Coronary artery (tissue), 2 donors: ENCODE measurements at regions not wholly inside any gene's neighbourhood (a gene's known extent, or its start where the extent isn't known, plus 50 kb on each side); places are given as distances from the start of the nearest gene placed in this dataset.

Experiments
- DNase-seq: peaks from one replicate; pipeline ENCODE4 v3.0.0-alpha.2; 2017; ENCODE audit warnings: low spot score
- H3K27ac ChIP-seq, 2 donors: fragments of 200-600 bp; sonication (generic); one replicate each; pipeline ENCODE4 v1.5.1; 2016 to 2019
- H3K4me3 ChIP-seq: fragments of 200-600 bp; sonication (generic); 2 replicates; pipeline ENCODE4 v1.5.1; 2016; ENCODE audit warnings: mild to moderate bottlenecking, moderate library complexity
- CTCF ChIP-seq: fragments of 200-600 bp; sonication (generic); IDR thresholded peaks from one replicate; pipeline ENCODE4 v1.5.1; 2019; ENCODE audit warnings: antibody characterized with exemption

GRCh38 chr20:7361321-7361720, 578.9 kb downstream of the HAO1 start:
- H3K27ac ChIP-seq, result no peak overlapping the region
- TF ChIP-seq CTCF, result no peak
- DNase-seq, result no peak
- H3K4me3 ChIP-seq, result no peak overlapping the region

- H3K27ac ChIP-seq, result no peak overlapping the region
- DNase-seq, result no peak
- no peak for TF ChIP-seq CTCF
- no peak overlapping the region for H3K4me3 ChIP-seq
Observed at GRCh38 chr20:7361931-7362330, 578.3 kb downstream of the HAO1 start.

- Histone ChIP-seq H3K27ac (no peak overlapping the region), H3K4me3 (no peak overlapping the region)
- DNase-seq, result no peak
- TF ChIP-seq CTCF, result no peak
Observed at GRCh38 chr20:7362601-7363000, 577.7 kb downstream of the HAO1 start.

GRCh38 chr20:7366189-7366588, 574.1 kb downstream of the HAO1 start:
- no peak for DNase-seq
- Histone ChIP-seq H3K4me3 (no peak overlapping the region), H3K27ac (no peak overlapping the region)
- no peak for TF ChIP-seq CTCF

- TF ChIP-seq CTCF, result no peak
- Histone ChIP-seq H3K4me3 (no peak overlapping the region), H3K27ac (no peak overlapping the region)
- no peak for DNase-seq
Observed at GRCh38 chr20:7371518-7372163, 568.6 kb downstream of the HAO1 start.

GRCh38 chr20:7375905-7376304, 564.4 kb downstream of the HAO1 start:
- no peak for DNase-seq
- TF ChIP-seq CTCF, result no peak
- Histone ChIP-seq H3K4me3 (no peak overlapping the region), H3K27ac (no peak overlapping the region)

GRCh38 chr20:7378864-7379605, 561.2 kb downstream of the HAO1 start:
- no peak for DNase-seq
- no peak for TF ChIP-seq CTCF

More at GRCh38 chr20:7378864-7379605, 561.2 kb downstream of the HAO1 start:
- no peak overlapping the region for H3K4me3 ChIP-seq
- no peak overlapping the region for H3K27ac ChIP-seq
